Neural progenitor cell (in vitro differentiated cells): ENCODE measurements at regions not wholly inside any gene's neighbourhood (a gene's known extent, or its start where the extent isn't known, plus 50 kb on each side); places are given as distances from the start of the nearest gene placed in this dataset.
A peak's percentile ranks its signal among the peaks of the same experiment; 100 is the strongest.

ENCODE experiments used
- DNase-seq: peaks from one replicate; pipeline ENCODE4 v3.0.0-alpha.2; 2016; ENCODE audit warnings: low spot score
- H2AFZ ChIP-seq: fragments of 200-600 bp; sonication (generic); replicated peaks from 2 replicates; pipeline ENCODE4 v1.6.1; 2016; ENCODE audit warnings: antibody characterized with exemption
- H3F3A ChIP-seq: fragments of 200-600 bp; sonication (generic); 2 replicates; pipeline ENCODE4 v1.6.1; 2016; ENCODE audit warnings: antibody characterized with exemption, low read depth
- H3K27ac ChIP-seq: fragments of 200-600 bp; sonication (generic); 2 replicates; pipeline ENCODE4 v1.5.1; 2016; ENCODE audit warnings: mild to moderate bottlenecking
- H3K27me3 ChIP-seq: fragments of 200-600 bp; sonication (generic); 2 replicates; pipeline ENCODE4 v1.6.1; 2016; ENCODE audit warnings: mild to moderate bottlenecking, moderate library complexity
- H3K36me3 ChIP-seq: fragments of 200-600 bp; sonication (generic); 2 replicates; pipeline ENCODE4 v1.5.1; 2016
- H3K4me1 ChIP-seq: fragments of 200-600 bp; sonication (generic); 2 replicates; pipeline ENCODE4 v1.6.1; 2016; ENCODE audit warnings: mixed run types
- H3K4me2 ChIP-seq: fragments of 200-600 bp; sonication (generic); 2 replicates; pipeline ENCODE4 v1.6.1; 2016
- H3K4me3 ChIP-seq: fragments of 200-600 bp; sonication (generic); 2 replicates; pipeline ENCODE4 v1.5.1; 2016
- H3K79me2 ChIP-seq: fragments of 200-600 bp; sonication (generic); 2 replicates; pipeline ENCODE4 v1.6.1; 2016; ENCODE audit warnings: low read depth
- H3K9ac ChIP-seq: fragments of 200-600 bp; sonication (generic); 2 replicates; pipeline ENCODE4 v1.6.1; 2016
- H3K9me3 ChIP-seq: fragments of 200-600 bp; sonication (generic); 2 replicates; pipeline ENCODE4 v1.5.1; 2016; ENCODE audit warnings: low read depth
- H4K20me1 ChIP-seq: fragments of 200-600 bp; sonication (generic); 2 replicates; pipeline ENCODE4 v1.6.1; 2016; ENCODE audit warnings: low read depth
- H3K27ac Mint-ChIP-seq: 3 replicates; pipeline ENCODE4 v1.8.0; 2021; ENCODE audit warnings: mixed read lengths
- H3K27me3 Mint-ChIP-seq: 2 replicates; pipeline ENCODE4 v1.8.0; 2022; ENCODE audit warnings: low read depth, mild to moderate bottlenecking, inconsistent platforms, moderate library complexity, mixed read lengths; ENCODE audit not compliant: insufficient read depth
- H3K36me3 Mint-ChIP-seq: 3 replicates; pipeline ENCODE4 v1.8.0; 2021; ENCODE audit warnings: mixed read lengths
- H3K4me1 Mint-ChIP-seq: 3 replicates; pipeline ENCODE4 v1.8.0; 2021; ENCODE audit warnings: mixed read lengths
- H3K4me3 Mint-ChIP-seq: 3 replicates; pipeline ENCODE4 v1.8.0; 2021; ENCODE audit warnings: mild to moderate bottlenecking, moderate library complexity, mixed read lengths
- H3K9me3 Mint-ChIP-seq: 3 replicates; pipeline ENCODE4 v1.8.0; 2020; ENCODE audit warnings: mixed read lengths
- CTCF ChIP-seq: fragments of 200-600 bp; sonication (generic); IDR thresholded peaks from 2 replicates; pipeline ENCODE4 v1.5.1; 2017; ENCODE audit warnings: antibody characterized with exemption, mild to moderate bottlenecking
- EZH2 ChIP-seq: fragments of 200-600 bp; sonication (generic); IDR thresholded peaks from 2 replicates; pipeline ENCODE4 v1.6.1; 2017; ENCODE audit warnings: antibody characterized with exemption, mild to moderate bottlenecking, moderate library complexity
- EZH2phosphoT487 ChIP-seq: fragments of 200-600 bp; sonication (generic); IDR thresholded peaks from 2 replicates; pipeline ENCODE4 v1.6.1; 2017; ENCODE audit warnings: antibody characterized with exemption

- H2AFZ ChIP-seq: no peak overlapping the region
- H3K9ac ChIP-seq: no peak overlapping the region
- H3K27me3 Mint-ChIP-seq: peaks cover 3% of the 10 kb centered on the region
- TF ChIP-seq EZH2phosphoT487: no peak
- TF ChIP-seq CTCF: no peak
- TF ChIP-seq EZH2: no peak
- H3K4me2 ChIP-seq: peak overlapping the region; percentile 43
- no peak overlapping the region for H3K4me3 Mint-ChIP-seq
- no peaks in the 10 kb centered on the region for H3K27me3 ChIP-seq
- H4K20me1 ChIP-seq: no peaks in the 10 kb centered on the region
- H3K36me3 Mint-ChIP-seq: no peaks in the 10 kb centered on the region
- H3K9me3 ChIP-seq: no peaks in the 10 kb centered on the region
- no peak overlapping the region for H3K27ac Mint-ChIP-seq
- H3K4me1 Mint-ChIP-seq: peaks cover 28% of the 10 kb centered on the region
- peak overlapping the region; percentile 72 for H3K27ac ChIP-seq
- peaks cover 40% of the 10 kb centered on the region for H3K4me1 ChIP-seq
- H3K4me3 ChIP-seq: no peak overlapping the region
- H3F3A ChIP-seq: no peaks in the 10 kb centered on the region
- H3K9me3 Mint-ChIP-seq: no peaks in the 10 kb centered on the region
- no peak for DNase-seq
- no peaks in the 10 kb centered on the region for H3K79me2 ChIP-seq
- H3K36me3 ChIP-seq: no peaks in the 10 kb centered on the region
Observed at GRCh38 chr4:30601070-30601865, 118.9 kb upstream of the PCDH7 start.

DNA sequence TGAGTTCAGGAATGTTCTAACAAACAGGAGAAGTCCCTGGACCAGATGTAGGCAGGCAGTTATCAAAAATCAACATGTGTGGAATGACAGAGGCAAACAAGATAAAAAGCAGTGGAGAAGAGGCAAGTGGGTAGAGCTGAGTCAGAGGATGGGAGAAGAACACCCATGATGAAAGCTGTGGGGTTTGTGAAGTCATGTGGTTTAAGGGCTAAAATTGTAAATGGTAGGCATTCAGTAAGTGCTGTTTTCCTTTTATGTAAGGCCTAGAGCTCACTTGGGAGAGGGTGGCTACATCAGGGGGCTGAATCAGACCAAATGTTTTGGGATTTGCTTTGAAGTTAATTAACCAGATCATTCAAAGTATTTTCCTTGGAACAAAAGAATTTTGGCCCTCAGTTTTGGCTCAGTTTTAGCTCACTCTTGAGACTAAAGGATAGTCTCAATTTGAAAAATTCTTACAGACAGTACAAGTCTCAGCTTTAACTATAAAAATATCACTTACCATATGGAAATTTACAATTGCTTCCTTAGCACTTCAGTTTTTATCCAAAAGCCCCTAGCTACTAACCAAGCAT, 114.5 kb upstream of the PCDH7 start:
- Histone ChIP-seq H3K27me3 (no peaks in the 10 kb centered on the region), H2AFZ (peak overlapping the region; percentile 82), H3K4me3 (no peak overlapping the region), H3K9me3 (no peaks in the 10 kb centered on the region), H3K79me2 (no peaks in the 10 kb centered on the region), H3K9ac (no peak overlapping the region), H3K27ac (peak overlapping the region; percentile 61), H3K36me3 (no peaks in the 10 kb centered on the region), H3F3A (no peaks in the 10 kb centered on the region), H3K4me2 (peak overlapping the region; percentile 23), H3K4me1 (peaks cover 19% of the 10 kb centered on the region), H4K20me1 (no peaks in the 10 kb centered on the region)
- peaks cover 3% of the 10 kb centered on the region for H3K27me3 Mint-ChIP-seq
- H3K9me3 Mint-ChIP-seq: no peaks in the 10 kb centered on the region
- H3K4me3 Mint-ChIP-seq: no peak overlapping the region
- no peak for DNase-seq
- H3K4me1 Mint-ChIP-seq: peaks cover 7% of the 10 kb centered on the region
- no peak overlapping the region for H3K27ac Mint-ChIP-seq
- H3K36me3 Mint-ChIP-seq: no peaks in the 10 kb centered on the region
- TF ChIP-seq CTCF (no peak), EZH2 (no peak), EZH2phosphoT487 (no peak)

GRCh38 chr4:30610361-30610760, 109.8 kb upstream of the PCDH7 start:
- no peak for TF ChIP-seq EZH2
- no peak for TF ChIP-seq CTCF
- TF ChIP-seq EZH2phosphoT487: no peak
- no peak overlapping the region for H2AFZ ChIP-seq
- Mint-ChIP-seq H3K27me3 (no peaks in the 10 kb centered on the region), H3K4me1 (peaks cover 3% of the 10 kb centered on the region), H3K4me3 (no peak overlapping the region), H3K27ac (no peak overlapping the region), H3K9me3 (no peaks in the 10 kb centered on the region), H3K36me3 (no peaks in the 10 kb centered on the region)
- no peaks in the 10 kb centered on the region for H3K27me3 ChIP-seq
- H3K9ac ChIP-seq: no peak overlapping the region
- no peak overlapping the region for H3K4me2 ChIP-seq
- no peaks in the 10 kb centered on the region for H3K36me3 ChIP-seq
- no peak overlapping the region for H3K27ac ChIP-seq
- H3K4me1 ChIP-seq: peaks cover 9% of the 10 kb centered on the region
- H3K4me3 ChIP-seq: no peak overlapping the region
- no peaks in the 10 kb centered on the region for H3K9me3 ChIP-seq
- DNase-seq: no peak
- H3K79me2 ChIP-seq: no peaks in the 10 kb centered on the region
- H4K20me1 ChIP-seq: no peaks in the 10 kb centered on the region
- no peaks in the 10 kb centered on the region for H3F3A ChIP-seq
